HG03521 (cell line): ENCODE measurements at regions not wholly inside any gene's neighbourhood (a gene's known extent, or its start where the extent isn't known, plus 50 kb on each side); places are given as distances from the start of the nearest gene placed in this dataset.
"Not testable (repeated sequence)": the region's sequence is repeated elsewhere in the genome, so short reads cannot be mapped to it uniquely, and the experiment has no call there.

Experiments used
- ATAC-seq: cut with Tn5 transposase; IDR thresholded peaks from one replicate; pipeline ENCODE4 v1.9.1; 2021; ENCODE audit warnings: mild to moderate bottlenecking, moderate library complexity; ENCODE audit not compliant: unreplicated experiment

DNA sequence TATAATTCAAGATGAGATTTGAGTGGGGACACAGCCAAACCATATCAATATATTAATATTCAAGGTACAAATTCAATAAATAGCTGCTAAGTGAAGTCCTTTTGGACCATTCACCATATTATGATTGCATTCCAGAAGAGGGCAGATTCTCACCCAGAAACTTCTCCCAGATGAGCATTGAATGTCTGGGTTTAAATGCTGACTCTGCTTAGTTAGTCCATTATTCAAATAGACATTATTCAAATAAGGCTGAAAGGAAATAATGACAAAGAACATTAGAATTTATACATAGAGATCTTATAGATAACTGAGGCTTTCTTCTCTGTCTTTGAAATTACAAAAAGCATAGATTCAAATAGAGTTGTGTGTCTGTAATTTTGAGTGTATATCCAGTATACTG, 579.4 kb upstream of the SLC8A1 start:
- ATAC-seq: no peak

DNA sequence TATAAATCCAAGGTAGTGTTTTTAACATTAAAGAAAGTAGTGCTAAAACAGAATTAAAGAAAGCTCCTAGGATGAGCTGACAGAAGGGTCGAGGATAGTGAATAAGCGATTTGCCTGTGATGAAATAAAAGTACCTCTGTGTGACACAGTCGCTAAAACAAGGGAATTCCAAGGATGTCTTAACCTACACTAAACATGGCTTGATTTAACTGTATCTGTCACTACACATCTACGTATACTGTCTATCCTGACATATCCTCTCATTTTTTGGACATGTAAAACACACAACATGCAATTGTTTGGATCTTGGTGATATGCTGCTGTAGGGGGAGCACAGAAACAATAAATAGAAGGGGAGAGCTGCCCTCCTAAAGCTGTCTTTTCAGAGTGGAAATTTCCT, 580.8 kb upstream of the SLC8A1 start:
- ATAC-seq: no peak

DNA sequence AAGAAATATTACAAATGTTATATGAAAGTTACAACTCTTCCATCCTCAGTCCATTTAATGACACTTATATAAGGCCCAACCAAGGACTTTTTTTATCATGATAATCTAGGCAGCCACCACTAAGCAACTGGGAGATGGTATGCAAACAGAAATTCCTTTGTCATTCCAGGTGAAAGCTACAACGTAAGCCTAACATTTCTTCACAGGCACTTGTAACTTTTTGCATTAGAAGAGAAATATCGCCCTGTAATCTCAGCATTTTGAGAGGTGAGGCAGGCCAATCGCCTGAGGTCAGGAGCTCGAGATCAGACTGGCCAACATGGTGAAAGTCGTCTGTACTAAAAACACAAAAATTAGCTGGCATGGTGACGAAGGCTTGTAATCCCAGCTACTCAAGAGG, 581.2 kb upstream of the SLC8A1 start:
- no peak for ATAC-seq

DNA sequence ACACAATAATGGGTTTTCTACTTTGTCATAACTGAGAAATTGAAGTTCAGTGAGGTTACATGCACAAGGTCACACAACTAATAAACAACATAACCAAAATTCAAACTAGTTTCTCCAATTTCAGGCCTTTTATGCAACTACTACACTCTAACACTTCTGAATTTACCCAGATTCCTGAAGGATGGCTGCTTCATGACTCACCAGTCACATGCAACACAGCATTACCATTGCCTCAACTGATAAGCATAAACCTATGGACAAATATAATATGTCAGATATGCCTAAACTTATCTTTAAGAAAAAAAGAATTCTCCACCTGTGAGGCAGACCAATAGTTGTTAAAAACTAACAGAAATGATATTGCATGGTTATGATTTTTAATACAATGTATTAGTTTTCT, 586.5 kb upstream of the SLC8A1 start:
- ATAC-seq: no peak

DNA sequence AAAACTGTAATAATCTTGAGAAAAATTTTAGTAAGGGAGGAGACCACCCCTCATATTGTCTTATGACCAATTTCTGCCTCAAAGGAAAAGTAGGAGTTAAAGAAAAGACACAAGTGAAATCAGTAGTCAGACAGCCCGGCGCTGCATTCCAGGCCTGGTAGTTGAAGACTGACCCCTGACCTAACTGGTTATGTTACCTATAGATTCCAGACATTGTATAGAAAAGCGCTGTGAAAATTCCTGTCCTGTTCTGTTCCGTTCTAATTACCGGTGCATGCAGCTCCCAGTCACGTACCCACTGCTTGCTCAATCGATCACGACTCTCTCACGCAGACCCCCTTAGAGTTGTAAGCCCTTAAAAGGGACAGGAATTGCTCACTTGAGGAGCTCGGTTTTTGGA, 587.9 kb upstream of the SLC8A1 start:
- not testable (repeated sequence) for ATAC-seq

DNA sequence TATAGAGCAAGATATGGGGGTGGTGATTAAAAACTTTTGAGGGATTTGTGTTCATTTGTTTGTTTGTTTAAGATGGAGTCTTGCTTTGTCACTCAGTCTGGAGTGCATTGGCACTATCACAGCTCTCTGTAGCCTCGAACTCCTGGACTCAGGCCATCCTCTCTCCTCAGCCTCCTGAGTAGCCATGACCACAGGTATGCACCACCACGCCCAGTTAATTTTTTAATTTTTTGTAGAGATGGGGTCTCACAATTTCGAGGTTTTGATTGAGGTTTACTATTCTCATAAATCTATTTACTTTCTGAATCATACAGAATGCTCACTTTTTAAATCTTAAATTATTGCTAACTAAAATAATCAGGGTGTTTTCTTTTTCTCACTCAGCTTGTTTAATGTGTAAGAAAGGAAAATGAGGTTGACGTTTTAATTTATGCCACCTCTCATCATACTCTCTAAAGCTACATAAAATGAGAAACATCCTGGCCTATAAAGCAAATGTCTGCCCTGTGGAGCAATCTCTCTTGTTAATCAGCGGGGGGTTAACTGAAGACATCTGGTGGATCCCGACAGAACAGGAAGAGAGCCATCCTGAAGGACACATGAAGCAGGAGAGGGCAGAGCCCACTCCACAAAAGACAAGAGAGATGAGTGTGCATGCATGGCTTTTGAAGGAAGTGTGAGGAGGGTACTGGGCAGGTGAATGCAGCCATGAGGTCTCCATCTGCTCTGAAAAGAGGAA, 589.1 kb upstream of the SLC8A1 start:
- ATAC-seq: no peak

DNA sequence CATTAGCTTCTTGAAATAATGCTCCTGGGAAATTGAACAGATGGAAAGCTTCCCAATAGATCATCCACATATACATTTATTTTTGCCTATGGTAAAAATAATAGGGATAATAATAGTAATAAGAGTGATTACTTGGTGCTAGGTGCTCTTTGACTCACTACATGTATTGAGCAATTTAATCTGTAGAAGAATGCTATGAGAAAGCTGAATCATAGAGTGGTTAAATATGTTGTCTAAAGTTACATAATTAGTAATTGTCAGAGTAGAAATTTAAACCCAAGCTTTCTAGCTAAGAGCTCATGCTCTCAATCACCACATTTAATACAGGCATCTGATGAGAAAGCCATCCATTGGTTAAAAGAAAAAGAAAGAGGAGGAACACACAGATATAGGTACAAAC, 590.5 kb upstream of the SLC8A1 start:
- ATAC-seq: no peak

DNA sequence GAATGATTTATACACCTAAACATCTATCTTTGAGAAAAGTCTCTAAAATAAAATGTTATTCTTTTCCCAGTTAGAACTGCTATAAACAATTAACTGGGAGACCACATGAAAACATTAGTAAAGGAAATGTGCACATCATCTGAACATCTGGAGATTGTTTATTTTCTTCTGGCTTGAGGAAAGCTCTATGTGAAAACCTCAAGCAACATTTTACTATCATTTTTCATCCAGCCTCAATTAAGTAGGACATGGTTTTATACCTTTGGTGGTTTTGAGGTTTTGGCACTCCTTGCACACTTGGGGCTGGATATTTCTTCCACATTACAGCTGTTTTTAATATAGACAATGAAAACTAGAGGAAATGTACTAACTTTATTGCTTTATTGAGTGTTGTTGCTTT, 609.5 kb upstream of the SLC8A1 start:
- ATAC-seq: no peak

DNA sequence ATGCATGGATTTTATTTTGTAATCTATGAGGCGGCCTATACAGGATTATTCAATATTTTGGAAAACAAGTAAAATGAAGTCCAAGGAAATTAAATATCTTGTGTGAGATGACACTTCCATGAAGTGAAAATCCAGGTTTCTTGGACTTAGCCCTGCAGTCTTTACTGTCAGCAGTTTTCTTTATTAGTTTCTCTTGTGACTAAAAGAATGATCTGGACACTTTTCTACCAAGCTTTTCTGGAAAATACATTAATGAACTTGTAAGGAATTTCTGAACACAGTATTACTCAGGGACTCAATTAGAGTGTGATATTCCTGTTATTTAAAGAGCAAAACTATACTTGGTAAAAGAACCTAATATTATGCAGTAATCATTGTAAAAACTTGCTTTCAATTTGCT, 610.4 kb upstream of the SLC8A1 start:
- no peak for ATAC-seq

DNA sequence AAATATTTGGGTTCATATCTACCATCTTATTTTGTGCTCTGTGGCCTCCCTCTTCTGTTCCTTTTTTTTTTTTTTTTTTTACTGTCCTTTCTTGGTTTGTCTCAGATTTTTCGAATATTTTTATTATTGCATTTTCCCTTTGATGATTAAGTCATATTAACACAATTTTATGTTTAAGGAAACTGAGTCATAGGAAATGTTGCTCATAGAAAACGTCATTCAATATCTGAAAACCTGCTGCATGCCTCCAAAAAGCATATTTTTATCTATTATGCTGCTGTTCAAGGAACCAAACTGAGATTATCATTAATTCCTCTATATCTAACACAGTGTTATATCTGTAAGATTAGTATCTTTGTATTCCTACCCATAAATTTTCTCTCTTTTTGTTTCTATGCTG, 614.3 kb upstream of the SLC8A1 start:
- ATAC-seq: no peak

DNA sequence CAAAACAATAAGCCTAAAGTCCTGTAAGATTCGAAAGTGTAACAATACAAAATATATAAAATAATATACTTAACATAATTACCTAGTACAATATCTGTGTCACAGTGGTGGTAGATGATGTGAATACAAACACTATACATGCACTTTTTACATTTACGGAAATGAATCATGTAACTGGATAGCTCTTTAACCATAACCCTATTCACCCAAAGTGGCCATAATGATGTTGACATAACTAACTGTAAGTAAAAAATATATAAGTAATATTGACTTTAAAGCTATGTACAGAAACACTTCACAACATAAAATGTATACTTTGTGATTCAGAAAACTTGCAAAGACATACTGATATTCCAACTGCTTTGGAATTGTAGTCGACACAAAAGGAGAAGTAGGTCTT, 616.9 kb upstream of the SLC8A1 start:
- no peak for ATAC-seq

DNA sequence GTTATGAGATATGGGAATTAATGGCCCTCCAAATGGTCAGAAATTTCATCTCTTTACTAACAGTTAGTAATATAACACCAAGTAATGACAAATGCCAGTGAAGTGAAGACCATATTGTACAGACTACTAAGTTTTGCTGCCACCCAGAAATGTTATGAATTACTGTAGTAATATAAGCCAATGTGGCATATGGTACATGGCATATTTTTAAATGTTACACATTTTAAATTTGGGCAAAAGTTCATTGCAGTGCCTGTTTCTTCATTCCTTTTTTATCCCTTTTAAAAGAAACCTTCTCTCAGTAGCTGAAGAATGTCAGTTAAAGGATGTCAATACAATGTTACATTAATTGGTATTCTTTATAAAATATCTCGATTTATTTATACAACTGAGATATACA, 626.5 kb upstream of the SLC8A1 start:
- no peak for ATAC-seq

DNA sequence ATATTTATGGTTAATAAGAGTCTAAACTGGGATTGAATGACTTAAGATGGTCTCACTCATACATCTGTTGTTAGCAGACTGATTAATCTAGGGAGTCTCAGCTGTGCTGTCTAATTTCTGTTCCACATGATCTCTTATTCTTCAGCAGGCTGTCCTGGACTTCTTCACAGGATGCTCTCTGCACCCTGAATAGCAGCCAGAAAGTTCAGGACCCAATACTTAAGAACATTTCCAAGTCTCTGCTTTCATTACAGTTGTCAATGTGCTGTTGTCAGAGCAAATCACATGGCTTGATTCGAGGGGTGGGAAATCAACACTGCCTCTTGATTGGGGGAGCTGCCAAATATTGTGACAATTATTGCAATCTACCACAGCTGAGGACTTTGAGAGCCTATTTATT, 627.1 kb upstream of the SLC8A1 start:
- no peak for ATAC-seq

DNA sequence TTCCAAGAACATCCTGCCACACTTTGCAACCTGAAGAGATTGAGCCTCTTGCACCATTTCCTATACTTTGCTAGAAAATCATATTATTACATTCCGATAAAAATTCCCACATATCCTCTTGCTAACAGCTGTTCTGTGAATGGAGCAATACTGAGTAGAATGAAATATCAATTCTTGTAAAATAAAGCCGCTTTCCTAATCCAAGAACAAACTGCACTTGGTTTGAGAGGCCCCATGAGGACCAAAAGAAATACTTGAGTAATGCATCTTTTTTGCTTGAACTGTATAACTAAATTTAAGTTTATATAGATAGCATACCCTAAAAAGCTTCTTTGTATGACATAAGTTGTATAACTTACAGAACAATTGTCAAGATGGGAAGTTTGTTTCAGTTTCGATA, 632.4 kb upstream of the SLC8A1 start:
- ATAC-seq: no peak

DNA sequence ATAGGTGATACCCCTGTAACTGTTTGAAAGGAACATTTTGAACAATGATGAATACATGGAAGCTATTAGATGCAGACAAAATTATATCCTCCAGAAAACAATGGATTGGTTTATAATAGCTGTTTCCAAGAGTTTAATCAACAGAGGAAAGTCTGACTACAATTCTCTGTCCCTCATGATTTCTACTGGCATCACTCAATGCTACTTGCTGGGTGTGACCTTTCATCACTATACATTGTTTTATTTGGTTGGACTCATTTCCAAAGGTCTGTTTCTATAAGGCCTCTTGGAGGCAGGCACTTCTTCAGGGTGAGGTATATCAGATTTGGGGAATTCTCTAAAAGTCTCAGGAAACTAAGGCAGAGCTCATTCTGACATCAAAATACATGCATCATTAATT, 636.1 kb upstream of the SLC8A1 start:
- no peak for ATAC-seq

DNA sequence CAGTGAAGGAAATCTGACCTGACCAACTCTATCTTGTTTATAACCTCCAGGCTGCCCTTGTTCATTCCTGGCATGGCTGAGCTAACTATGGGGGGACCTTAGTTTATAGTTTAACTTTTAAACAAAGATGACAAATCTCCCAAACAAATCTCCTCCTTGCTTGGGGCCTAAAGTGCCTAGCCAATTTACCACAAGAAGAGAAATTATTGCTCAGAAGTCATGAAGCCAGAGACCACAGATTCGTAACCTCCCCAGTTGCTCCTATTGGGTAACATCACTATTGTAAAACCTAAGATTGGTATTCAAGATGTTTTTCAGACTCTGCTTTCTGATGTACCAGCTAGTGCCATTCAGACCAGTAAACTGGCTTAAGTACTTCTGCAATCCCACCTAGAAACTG, 649.4 kb upstream of the SLC8A1 start:
- ATAC-seq: no peak

DNA sequence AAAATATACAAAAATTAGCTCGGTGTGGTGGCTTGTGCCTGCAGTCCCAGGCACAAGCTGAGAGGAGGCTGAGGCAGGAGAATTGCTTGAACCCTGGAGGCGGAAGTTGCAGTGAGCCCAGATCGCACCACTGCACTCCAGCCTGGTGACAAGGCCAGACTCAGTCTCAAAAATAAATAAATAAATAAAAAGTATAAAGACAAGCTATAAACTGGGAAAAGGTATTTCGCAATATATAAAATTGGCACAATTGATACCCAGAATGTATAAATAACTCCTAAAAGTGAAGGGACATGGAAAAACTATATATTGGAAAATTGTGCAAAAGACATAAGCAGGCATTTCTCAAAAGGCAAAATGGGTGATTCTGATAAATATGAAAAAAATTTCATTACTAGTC, 657.9 kb upstream of the SLC8A1 start:
- no peak for ATAC-seq

DNA sequence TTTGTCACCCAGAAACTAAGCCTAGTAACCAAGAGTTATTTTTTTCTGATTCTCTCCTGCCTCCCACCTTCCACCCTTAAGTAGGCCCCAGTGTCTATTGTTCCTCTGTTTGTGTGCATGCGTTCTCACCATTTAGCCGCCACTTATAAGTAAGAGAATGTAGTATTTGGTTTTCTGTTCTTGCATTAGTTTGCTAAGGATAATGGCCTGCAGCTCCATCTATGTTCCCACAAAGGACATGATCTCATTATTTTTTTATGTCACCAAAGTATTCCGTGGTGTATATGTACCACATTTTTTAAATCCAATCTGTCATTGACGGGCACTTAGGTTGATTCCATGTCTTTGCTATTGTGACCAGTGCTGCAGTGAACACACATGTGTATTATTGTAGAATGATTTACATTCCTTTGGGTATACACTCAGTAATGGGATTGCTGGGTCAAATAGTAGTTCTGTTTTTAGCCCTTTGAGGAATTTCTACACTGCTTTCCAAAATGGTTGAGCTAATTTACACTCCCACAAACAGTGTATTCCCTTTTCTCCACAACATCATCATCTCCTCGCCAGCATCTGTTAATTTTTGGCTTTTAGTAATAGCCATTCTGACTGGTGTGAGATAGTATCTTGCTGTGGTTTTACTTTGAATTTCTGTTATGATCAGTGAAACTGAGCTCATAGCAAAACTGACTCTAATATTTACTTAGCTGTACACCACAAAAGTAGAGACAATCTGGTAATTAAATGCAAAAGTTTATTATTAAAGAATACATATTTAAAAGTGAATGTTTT, 660.1 kb upstream of the SLC8A1 start:
- ATAC-seq: no peak

DNA sequence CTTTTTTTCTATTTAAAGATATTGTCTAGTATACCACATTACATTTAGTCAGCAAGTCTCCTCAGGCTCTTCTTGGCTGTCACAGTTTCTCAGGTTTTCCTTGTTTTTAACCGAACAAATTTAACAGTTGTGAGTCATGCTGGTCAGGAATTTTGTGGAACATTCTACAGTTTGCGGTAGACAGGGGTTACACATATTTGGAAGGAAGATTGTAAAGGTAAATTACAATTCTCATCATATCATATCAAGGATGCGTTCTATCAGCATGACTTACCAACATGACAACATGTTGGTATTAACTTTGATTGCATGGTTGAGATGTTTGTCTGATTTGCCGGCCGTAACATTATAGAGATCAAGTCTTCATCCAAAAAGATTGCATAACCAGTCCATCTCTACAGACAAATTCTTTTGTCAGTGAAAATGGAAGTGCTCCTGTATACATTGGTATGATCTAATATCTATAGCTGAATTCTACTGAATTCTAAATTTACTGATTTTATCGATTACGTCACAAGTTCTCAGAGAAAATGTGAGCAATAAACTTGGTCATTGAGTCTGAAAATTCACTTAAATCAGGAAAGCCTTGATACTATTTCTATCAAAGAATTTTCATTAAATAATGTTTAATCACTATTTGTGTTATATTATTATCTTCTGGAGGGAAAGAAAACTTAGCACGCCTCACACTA, 664.4 kb upstream of the SLC8A1 start:
- ATAC-seq: no peak

DNA sequence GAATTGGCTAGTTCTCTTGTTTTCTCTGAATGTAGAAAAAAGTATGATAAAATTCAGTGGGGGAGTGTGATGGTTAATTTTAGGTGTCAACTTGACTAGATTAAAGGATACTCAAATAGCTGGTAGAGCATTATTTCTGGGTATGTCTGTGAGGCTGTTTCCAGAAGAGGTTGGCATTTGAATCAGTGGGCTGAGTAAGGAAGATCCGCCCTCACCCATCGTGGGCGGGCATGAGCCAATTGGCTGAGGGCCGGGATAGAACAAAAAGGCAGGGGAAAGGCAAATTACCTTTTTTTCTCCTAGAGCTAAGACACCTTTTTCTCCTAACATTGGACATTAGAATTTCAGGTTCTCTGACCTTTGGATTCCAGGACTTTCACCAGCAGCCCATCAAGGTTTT, 667.6 kb upstream of the SLC8A1 start:
- no peak for ATAC-seq

DNA sequence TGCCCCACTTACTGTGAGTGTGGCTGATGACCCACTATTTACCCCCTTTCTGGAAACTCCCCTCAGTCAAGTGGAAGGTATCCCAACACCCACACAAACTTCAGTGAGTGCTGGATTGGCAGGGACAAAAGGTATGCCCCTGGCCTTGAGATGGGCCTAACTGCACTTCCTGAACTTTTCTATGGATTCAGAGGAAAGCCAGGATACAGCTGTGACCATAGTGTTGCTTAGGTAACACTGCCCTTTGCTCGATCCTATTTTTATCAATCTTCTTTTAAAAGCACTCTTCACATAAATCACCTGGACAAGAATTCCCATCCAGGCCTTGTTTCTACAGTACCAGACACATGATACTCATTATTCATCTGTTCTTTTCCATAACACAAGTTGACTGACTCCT, 671.5 kb upstream of the SLC8A1 start:
- ATAC-seq: no peak

DNA sequence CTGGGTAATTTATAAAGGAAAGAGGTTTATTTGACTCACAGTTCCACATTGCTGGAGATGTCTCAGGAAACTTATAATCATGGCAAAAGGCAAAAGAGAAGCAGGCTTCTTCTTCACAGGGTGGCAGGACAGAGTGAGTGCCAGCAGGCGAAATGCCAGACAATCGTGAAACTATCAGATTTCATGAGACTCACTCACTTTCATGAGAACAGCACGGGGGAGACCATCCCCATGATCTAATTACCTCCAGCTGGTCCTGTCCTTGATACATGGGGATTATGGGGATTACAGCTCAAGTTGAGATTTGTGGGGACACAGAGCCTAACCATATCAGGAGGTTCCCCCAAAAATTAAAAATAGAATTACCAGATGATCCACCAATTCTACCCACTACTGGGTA, 675.5 kb upstream of the SLC8A1 start:
- no peak for ATAC-seq
